SK-N-SH (cell line): ENCODE measurements at regions not wholly inside any gene's neighbourhood (a gene's known extent, or its start where the extent isn't known, plus 50 kb on each side); places are given as distances from the start of the nearest gene placed in this dataset.

Experiments
- CTCF ChIP-seq: fragments of 200-600 bp; sonication (generic); IDR thresholded peaks from 2 replicates; pipeline ENCODE4 v1.6.1; 2017; ENCODE audit warnings: antibody characterized with exemption, mild to moderate bottlenecking, moderate library complexity
- EP300 ChIP-seq, 2 experiments: IDR thresholded peaks; 2 replicates each; pipeline versions ENCODE4 v1.4.0 to v1.6.1; 2012; ENCODE audit warnings: borderline replicate concordance in 1 of 2, low read depth in 1 of 2, low read length in 1 of 2
- GABPA ChIP-seq: IDR thresholded peaks from 2 replicates; pipeline ENCODE4 v1.4.0; 2012; ENCODE audit warnings: low read depth, mild to moderate bottlenecking
- GATA2 ChIP-seq: sonication (generic); formaldehyde crosslinking; IDR thresholded peaks from 2 replicates; pipeline ENCODE4 v1.5.0; 2020; ENCODE audit warnings: mild to moderate bottlenecking, missing genetic modification reagents
- POLR2AphosphoS5 ChIP-seq: IDR thresholded peaks from 2 replicates; pipeline ENCODE4 v1.6.1; 2012; ENCODE audit warnings: low read depth, low read length
- RAD21 ChIP-seq: IDR thresholded peaks from 2 replicates; pipeline ENCODE4 v1.6.1; 2012; ENCODE audit warnings: mild to moderate bottlenecking, low read length
- SIN3A ChIP-seq: IDR thresholded peaks from 2 replicates; pipeline ENCODE4 v1.6.1; 2012; ENCODE audit warnings: low read depth, mild to moderate bottlenecking, low read length, moderate library complexity, borderline replicate concordance
- USF2 ChIP-seq: fragments of 150-350 bp; IDR thresholded peaks from 2 replicates; pipeline ENCODE4 v1.6.1; 2017; ENCODE audit warnings: antibody characterized with exemption, low read length, low read depth, borderline replicate concordance
- TF ChIP-seq, protein P1 (sequence below): IDR thresholded peaks from 2 replicates; pipeline ENCODE4 v1.6.1; 2012; ENCODE audit warnings: mild to moderate bottlenecking, low read depth, low read length, moderate library complexity

DNA sequence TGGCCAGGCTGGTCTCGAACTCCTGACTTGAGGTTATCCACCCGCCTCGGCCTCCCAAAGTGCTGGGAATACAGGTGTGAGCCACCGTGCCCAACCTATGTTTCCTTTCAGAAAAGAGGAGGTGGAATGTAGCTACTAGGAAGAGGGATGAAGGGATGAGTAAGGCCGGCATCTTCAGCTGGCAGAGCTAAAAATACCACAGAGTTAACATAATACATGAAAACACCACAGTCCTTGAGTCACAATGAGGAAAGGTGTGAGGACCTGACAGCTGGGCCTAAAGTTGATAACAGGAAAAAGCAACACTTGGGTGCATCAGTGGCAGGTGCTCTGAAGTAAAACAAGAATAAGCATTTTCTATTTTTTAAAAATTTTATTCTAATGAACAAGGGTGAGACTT is 392.2 kb downstream of the DIPK2A start:
- TF ChIP-seq EP300 (IDR thresholded peaks at IDR 0.05; ENCODE audit: borderline replicate concordance in 1 of 2, low read depth in 1 of 2, low read length in 1 of 2): no peak
- TF ChIP-seq CTCF: no peak
- TF ChIP-seq GABPA: no peak
- no peak for TF ChIP-seq GATA2
- TF ChIP-seq POLR2AphosphoS5: no peak
- no peak for TF ChIP-seq SIN3A
- no peak for TF ChIP-seq RAD21
- TF ChIP-seq, protein P1, sequence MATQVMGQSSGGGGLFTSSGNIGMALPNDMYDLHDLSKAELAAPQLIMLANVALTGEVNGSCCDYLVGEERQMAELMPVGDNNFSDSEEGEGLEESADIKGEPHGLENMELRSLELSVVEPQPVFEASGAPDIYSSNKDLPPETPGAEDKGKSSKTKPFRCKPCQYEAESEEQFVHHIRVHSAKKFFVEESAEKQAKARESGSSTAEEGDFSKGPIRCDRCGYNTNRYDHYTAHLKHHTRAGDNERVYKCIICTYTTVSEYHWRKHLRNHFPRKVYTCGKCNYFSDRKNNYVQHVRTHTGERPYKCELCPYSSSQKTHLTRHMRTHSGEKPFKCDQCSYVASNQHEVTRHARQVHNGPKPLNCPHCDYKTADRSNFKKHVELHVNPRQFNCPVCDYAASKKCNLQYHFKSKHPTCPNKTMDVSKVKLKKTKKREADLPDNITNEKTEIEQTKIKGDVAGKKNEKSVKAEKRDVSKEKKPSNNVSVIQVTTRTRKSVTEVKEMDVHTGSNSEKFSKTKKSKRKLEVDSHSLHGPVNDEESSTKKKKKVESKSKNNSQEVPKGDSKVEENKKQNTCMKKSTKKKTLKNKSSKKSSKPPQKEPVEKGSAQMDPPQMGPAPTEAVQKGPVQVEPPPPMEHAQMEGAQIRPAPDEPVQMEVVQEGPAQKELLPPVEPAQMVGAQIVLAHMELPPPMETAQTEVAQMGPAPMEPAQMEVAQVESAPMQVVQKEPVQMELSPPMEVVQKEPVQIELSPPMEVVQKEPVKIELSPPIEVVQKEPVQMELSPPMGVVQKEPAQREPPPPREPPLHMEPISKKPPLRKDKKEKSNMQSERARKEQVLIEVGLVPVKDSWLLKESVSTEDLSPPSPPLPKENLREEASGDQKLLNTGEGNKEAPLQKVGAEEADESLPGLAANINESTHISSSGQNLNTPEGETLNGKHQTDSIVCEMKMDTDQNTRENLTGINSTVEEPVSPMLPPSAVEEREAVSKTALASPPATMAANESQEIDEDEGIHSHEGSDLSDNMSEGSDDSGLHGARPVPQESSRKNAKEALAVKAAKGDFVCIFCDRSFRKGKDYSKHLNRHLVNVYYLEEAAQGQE: no peak
- no peak for TF ChIP-seq USF2
